Upper lobe of right lung (tissue), 1 donor: ENCODE measurements at regions not wholly inside any gene's neighbourhood (a gene's known extent, or its start where the extent isn't known, plus 50 kb on each side); places are given as distances from the start of the nearest gene placed in this dataset.

Experiments used
- ATAC-seq: fragments of 200-7000 bp; cut with Tn5 transposase; one replicate; pipeline ENCODE4 v1.9.1; 2020; ENCODE audit warnings: mild to moderate bottlenecking, moderate library complexity
- DNase-seq: peaks from one replicate; pipeline ENCODE4 v3.0.0-alpha.2; 2020
- H3K27ac ChIP-seq: fragments of 200-600 bp; one replicate; pipeline ENCODE4 v1.8.0; 2022
- H3K27me3 ChIP-seq: fragments of 200-600 bp; one replicate; pipeline ENCODE4 v1.8.0; 2022; ENCODE audit warnings: mild to moderate bottlenecking
- H3K36me3 ChIP-seq: fragments of 200-600 bp; one replicate; pipeline ENCODE4 v1.8.0; 2022
- H3K4me1 ChIP-seq: fragments of 200-600 bp; one replicate; pipeline ENCODE4 v1.8.0; 2022
- H3K4me3 ChIP-seq: fragments of 200-600 bp; one replicate; pipeline ENCODE4 v1.8.0; 2022; ENCODE audit warnings: mild to moderate bottlenecking
- H3K9me3 ChIP-seq: fragments of 200-600 bp; one replicate; pipeline ENCODE4 v1.8.0; 2022
- intact Hi-C: fragments of 100-400 bp; cut with DNase I; formaldehyde crosslinking; loops from one replicate; pipeline ENCODE4 v1.11.0; 2022
- TF ChIP-seq, protein P1 (sequence below): fragments of 200-600 bp; IDR thresholded peaks from one replicate; pipeline ENCODE4 v1.8.0; 2022; ENCODE audit warnings: antibody characterized with exemption
- donor health status: DM: no; HTN: yes; CAD: no; lungs with severe emphysema.

DNA sequence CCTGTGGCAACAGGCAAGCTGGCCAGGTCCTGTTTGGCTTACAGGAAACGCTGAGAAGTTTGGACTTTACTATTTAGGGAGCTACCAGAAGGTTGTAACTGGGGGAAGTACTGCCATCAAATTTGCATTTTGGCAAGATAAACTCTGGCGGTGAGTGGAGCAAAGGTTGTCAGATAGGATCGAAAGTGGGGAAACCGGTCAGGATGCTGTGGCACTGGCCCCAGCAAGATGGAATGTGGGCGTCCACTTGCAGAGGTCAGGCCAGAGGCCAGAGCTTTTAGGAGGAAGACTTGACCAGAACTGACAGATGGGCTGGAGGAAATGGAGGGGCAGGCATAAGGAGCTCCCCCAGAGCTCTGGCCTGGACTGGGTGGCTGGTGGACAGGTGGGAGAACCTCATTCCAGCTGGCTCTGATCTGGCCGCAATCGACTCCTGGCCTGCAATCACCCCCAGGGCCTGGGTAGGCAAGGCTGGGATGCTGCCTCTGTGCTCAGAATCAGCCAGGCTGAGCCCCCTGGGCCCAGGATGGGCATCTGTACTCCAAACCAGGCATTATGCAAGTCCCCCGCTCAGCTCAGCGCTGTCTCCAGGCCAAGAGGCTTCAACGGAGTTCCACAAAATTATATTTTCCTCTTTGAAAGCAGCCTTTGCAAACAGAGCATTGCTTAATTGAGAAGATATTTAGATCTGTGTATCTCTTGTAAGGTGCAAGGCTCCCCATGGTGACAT is 178.3 kb upstream of the NECTIN1 start:
- intact Hi-C loops: no loop called here
- H3K27ac ChIP-seq: no peak overlapping the region

DNA sequence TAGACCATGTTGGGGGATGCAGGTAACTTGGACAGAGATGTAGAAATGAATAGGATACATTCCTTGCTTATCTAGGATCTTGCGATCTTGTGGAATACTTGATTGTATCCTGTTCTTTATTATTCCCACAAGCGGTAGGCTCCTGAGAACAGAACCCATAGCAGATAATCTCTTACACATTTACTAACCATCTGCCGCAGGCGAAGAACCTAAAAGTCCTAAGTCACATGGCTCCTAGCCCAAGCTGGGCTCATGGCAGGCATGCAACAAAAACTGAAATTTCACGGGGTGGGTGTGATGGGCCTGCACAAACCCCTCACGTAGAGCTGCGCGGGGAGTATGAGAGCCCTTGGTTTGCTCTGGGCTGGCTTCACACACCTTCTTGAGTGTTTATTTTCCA is 177.4 kb upstream of the NECTIN1 start:
- intact Hi-C loops: no loop called here
- DNase-seq (peak; percentile 3), ATAC-seq (no peak)
- Histone ChIP-seq H3K4me1 (no peaks in the 10 kb centered on the region), H3K27ac (no peak overlapping the region), H3K9me3 (no peaks in the 10 kb centered on the region), H3K27me3 (no peaks in the 10 kb centered on the region), H3K4me3 (no peak overlapping the region), H3K36me3 (no peaks in the 10 kb centered on the region)
- TF ChIP-seq, protein P1, sequence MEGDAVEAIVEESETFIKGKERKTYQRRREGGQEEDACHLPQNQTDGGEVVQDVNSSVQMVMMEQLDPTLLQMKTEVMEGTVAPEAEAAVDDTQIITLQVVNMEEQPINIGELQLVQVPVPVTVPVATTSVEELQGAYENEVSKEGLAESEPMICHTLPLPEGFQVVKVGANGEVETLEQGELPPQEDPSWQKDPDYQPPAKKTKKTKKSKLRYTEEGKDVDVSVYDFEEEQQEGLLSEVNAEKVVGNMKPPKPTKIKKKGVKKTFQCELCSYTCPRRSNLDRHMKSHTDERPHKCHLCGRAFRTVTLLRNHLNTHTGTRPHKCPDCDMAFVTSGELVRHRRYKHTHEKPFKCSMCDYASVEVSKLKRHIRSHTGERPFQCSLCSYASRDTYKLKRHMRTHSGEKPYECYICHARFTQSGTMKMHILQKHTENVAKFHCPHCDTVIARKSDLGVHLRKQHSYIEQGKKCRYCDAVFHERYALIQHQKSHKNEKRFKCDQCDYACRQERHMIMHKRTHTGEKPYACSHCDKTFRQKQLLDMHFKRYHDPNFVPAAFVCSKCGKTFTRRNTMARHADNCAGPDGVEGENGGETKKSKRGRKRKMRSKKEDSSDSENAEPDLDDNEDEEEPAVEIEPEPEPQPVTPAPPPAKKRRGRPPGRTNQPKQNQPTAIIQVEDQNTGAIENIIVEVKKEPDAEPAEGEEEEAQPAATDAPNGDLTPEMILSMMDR: no peak

More for the DNA sequence above, 178.3 kb upstream of the NECTIN1 start:
- no peaks in the 10 kb centered on the region for H3K27me3 ChIP-seq
- peak; percentile 68 for DNase-seq
- H3K36me3 ChIP-seq: no peaks in the 10 kb centered on the region
- H3K4me1 ChIP-seq: no peaks in the 10 kb centered on the region
- no peaks in the 10 kb centered on the region for H3K9me3 ChIP-seq
- no peak overlapping the region for H3K4me3 ChIP-seq
- peak; percentile 80 for ATAC-seq
- TF ChIP-seq, protein P1: no peak

DNA sequence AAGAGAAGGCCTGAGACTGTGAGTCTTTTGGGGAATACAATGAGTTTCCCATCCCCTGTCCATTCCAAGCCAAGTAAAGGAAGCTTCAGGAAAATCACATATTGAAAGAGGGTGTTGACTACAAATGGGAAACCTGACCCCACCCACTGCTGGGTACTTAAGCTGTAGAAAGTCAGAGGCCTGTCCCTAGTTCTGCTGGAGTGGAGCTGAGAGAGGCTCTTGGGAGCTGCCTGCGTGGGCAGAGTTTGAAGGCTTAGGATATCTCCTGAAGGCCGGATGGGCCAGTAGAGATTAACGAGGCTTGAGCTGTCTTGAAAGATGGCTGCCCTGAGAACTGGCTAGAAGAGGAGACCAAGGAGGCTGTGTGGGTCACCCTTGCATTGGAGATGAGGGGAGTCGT is 176.2 kb upstream of the NECTIN1 start:
- TF ChIP-seq, protein P1: no peak
- intact Hi-C loops: no loop called here
- peak; percentile 43 for DNase-seq
- no peak overlapping the region for H3K4me3 ChIP-seq
- H3K36me3 ChIP-seq: no peaks in the 10 kb centered on the region
- no peak overlapping the region for H3K27ac ChIP-seq
- H3K4me1 ChIP-seq: no peaks in the 10 kb centered on the region
- no peaks in the 10 kb centered on the region for H3K27me3 ChIP-seq
- no peak for ATAC-seq
- no peaks in the 10 kb centered on the region for H3K9me3 ChIP-seq

DNA sequence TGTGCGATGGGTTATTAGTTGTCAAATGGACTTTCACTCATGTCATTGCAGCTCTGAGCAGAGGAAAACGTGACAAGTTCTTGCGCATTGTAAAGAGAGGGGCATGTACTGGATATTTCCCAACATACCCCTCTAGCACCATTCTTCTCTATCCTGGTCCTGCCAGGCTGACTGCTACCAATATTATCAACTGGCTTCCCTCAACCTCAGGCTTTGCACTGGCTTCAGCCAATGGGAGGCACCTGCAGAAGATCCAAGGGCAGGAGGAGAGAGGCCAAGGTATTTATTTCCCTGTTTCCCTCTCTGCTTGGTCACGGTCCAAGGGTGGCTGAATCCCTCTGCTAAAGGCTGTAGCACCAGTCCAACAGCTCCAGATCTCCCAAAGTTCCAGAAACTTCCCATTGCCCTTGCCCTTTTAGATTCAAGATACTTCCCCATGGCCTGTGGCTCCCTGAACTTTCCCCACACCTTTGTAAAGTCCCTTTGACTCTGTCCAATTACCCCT is 175.6 kb upstream of the NECTIN1 start:
- Histone ChIP-seq H3K4me1 (no peaks in the 10 kb centered on the region), H3K4me3 (no peak overlapping the region), H3K36me3 (no peaks in the 10 kb centered on the region), H3K27me3 (no peaks in the 10 kb centered on the region), H3K27ac (no peak overlapping the region), H3K9me3 (no peaks in the 10 kb centered on the region)
- intact Hi-C loops: no loop called here
- TF ChIP-seq, protein P1: no peak
- ATAC-seq (no peak), DNase-seq (peak; percentile 12)

DNA sequence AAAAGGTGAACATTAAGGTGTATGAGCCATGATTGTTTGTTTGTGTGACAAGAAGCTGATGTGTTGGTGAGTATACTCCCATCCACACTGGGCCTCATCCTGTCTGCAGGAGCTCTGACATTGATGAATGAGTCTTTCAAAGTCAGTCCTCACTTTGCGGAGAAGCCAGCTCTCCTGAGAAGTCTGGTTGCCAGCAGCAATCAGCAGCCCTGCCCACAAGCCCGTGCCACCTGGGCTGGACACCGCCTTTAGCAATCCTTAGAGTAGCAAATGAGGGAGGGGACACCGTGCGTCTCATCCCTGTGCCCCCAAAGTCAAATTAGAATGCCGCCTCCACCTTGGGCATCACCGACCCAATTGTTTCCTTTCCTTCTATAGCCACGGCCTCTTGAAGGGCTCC is 174.8 kb upstream of the NECTIN1 start:
- TF ChIP-seq, protein P1: no peak
- Histone ChIP-seq H3K36me3 (no peaks in the 10 kb centered on the region), H3K27ac (no peak overlapping the region), H3K27me3 (no peaks in the 10 kb centered on the region), H3K4me1 (no peaks in the 10 kb centered on the region), H3K4me3 (no peak overlapping the region), H3K9me3 (no peaks in the 10 kb centered on the region)
- ATAC-seq (no peak), DNase-seq (peak; percentile 15)
- intact Hi-C loops: no loop called here
